GM21723 (cell line): ENCODE measurements at regions not wholly inside any gene's neighbourhood (a gene's known extent, or its start where the extent isn't known, plus 50 kb on each side); places are given as distances from the start of the nearest gene placed in this dataset.

Experiments
- ATAC-seq: cut with Tn5 transposase; IDR thresholded peaks from one replicate; pipeline ENCODE4 v1.9.1; 2021; ENCODE audit warnings: mild to moderate bottlenecking, moderate library complexity; ENCODE audit not compliant: unreplicated experiment

DNA sequence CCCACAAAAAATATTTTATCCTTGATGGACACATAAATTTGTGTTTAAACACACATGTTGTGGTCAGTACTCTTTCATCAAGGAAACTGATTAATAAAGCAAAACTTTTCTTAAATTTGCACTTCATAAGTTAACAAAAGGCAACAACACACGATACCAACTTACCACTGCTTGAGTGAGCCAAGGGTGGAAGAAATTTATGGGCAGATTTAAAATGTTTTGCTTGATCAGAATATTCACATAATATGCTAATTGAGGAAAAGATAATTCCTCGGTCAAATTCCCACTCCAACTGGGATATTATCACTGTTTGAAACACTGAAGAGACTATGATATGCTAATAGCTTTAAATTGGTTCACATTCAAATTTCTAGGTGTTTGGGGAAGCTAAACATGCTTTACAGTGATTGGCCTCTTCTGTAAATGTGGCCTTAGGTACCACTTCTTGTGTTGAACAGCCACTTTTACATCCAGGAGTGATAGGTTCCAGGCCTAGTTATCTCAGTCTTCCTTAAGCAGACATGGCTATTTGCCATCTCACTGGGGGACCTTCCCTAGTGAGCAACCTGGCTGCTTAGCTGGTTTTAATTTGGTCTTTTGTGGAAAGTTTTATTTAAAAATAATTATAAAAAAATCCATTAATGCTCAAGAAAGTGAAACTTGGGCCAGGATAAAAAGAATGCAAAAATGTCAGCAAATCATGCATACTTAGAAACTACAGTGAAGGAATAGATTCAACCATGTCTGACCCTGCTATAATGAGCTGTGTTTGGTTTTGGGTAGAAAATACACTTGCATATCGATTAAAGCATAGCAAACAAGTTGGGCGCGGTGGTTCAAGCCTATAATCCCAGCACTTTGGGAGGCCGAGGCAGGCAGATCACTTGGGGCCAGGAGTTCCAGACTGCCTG lies 221.2 kb upstream of the MAP3K7 start:
- ATAC-seq = no peak

DNA sequence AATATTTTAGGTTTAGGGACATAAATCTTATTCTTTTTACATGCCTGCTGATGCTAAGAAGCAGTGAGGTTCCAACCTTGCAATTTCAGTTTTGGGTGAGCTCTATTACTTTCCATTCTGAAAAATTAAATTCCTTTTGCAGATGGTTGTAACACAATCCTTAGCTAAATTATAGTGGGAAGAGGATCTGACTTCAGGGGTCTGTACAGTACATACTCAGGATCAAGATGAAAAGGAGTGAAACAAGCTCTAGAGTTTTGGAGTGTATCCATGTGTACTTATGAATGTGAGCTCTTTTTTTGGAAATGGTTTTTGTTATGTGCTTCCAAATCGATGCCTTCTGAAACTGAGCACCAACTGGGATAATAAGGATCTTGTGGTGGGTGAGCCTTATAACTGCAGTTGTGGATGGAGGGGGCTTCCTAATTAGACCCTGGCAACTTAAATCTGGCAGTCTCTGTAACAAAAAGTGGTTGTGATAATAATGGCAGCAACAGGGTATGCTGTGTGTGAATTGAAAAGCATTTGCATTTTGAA lies 218.8 kb upstream of the MAP3K7 start:
- no peak for ATAC-seq

DNA sequence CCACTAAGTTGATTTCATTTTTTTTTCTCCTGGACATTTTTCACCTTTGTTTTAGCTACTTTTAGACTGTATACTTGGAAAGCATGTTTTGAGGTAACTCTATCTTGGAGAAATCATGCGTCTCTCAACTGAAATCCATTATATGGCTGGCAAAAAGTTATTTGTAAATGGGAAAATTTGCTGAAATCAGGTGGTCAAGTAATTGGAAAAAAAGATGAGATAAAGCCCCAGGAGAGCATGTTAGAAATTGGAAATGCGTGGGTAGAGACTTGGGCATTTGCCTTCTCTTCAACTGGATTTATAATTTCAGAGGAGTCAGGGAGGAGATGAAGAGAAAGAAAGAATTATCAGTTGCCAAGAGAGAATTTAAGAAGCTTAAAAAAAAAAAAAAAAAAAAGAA lies 217.1 kb upstream of the MAP3K7 start:
- no peak for ATAC-seq

DNA sequence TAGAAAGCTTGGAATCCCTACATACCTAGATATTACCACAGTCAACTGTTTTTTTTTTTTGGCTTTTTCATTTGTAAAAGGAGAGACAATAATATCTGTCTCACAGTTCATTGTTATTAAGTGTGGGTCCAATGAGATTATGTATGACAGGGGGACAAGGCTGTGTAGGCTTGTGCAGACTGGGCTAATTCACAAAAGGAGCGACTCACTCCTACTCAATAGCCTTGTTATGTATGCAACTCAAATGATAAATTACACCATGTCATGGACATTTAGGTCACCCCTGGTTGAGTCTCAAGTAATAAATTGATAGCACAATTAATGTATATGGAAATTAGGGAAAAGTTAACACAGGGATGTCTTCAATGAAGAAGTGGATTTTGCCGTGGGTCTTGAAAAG lies 208.2 kb upstream of the MAP3K7 start:
- ATAC-seq = no peak

DNA sequence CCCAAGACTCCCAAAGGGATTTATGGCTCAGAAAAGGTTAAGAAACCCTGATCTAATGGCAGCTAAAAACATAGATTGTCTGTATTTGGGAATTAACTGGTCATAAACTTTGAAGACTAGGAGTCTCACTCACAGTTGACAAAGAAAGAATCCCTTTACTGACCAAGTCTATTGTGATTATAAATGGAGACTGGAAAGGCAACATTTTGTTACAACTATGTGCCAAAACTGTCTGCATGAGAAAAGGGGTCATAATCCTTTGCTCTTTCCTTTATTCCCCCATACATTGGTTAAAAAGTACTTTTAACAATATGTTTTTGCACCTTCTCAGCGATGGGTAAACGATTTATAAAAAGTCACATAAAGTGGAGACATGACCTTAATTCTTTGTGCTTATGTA lies 206.9 kb upstream of the MAP3K7 start:
- ATAC-seq = no peak

DNA sequence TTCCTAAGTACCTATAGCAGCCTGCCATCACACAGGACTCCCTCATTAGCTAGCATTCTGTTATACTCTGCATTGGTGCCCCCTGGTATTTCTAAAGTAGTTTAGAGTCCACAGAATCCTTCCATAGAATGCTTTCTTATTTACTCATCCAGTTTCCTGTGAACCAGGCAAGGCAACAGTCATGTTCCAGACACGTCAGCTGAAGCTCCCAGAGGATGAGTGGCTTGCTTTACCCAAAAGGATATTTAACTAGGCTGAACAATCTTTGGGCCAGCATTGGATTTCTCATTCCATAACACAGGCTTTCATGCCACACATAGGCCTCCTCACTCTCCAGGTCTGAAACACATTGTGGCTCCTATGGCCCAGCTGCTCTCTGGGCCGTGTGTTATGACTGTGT lies 203.8 kb upstream of the MAP3K7 start:
- no peak for ATAC-seq

DNA sequence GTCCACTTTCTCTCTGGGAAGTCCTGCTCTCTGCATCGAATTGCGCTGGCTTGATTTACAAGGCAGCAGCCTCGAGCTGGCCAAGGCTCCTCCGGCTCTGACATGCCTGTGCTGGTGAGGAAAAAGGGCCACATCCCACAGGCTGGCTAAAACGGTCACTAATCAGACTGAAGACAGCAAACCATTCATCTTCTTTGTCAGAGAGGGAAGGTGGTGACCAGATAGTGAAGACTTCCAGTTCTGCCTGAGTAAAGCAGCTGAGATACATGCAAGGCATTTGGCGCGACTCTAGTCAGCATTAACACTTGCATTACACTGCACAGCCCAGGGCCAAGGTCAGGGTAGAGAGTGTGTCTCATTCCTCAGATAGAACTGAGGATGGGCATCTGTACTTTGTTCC lies 203.2 kb upstream of the MAP3K7 start:
- no peak for ATAC-seq

DNA sequence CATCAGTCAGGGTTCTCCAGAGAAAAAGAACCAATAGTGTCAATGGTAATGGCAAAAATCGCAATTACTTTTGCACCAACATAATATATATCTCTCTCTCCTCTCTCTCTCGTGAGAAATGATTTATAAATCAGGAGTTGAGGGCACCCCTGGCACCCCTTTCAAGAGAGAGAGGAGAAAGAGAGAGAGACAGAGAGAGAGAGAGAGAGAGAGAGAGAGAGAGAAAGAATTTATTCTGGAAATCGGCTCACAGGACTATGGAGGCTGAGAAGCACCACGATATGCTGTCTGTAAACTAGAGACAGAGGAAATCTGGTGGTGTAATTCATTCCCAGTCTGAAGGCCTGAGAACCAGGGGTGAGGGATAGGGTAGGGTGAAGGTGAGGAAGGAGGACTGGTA lies 201.9 kb upstream of the MAP3K7 start:
- no peak for ATAC-seq

DNA sequence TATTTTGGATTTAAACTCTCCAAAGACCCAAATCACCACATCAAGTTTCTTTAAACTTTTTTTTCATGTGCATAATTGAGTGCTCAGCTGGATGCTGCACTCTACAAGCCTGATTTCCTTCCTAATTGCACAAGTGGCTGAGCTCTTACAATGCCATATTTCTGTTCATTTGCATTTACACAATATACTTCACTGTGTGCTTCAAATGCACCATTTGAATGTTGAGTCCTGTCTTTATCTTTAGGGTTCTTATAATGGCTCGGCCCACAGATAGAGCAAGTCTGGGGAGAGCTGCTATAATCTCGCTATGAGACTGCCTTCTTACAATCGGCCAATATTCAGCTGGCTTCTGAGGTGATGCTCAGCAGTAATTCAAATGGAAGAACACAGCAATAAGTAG lies 200.6 kb upstream of the MAP3K7 start:
- no peak for ATAC-seq

DNA sequence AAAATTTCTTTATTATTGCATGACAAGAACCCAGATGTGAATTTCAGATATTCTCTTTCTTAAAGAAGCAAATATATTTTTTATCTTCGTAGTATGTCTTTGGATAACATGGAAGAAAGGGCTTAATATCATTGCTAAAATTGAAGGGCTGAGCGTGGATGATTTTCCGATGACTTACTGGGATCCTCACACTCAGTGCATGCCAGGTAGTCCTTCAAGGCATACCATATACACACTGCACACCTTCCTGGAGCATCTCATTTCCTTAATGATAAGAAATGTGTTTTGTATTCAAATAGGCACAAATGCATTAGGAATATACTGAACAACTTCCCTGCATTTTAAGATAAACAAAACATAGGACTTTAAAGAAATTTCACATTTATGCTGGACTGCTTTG lies 193.9 kb upstream of the MAP3K7 start:
- ATAC-seq = no peak

DNA sequence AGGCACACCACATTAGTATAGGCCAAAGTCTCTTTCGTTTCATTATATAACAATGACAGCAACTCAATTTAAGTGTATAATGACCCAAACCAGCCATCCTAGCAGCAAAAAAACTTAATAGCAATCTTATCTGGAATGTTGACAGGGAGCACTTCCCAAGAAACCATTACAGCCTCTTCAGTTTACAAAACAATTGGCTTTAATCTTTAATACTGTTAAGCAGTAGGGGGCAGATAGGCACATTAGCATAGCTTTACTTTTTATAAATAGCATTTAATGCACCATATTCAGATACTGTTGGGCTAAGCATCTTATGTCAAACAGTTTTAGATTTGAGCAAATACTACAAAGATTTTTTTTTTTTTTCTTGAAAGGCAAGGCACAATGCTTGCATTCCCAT lies 193.3 kb upstream of the MAP3K7 start:
- ATAC-seq = no peak

DNA sequence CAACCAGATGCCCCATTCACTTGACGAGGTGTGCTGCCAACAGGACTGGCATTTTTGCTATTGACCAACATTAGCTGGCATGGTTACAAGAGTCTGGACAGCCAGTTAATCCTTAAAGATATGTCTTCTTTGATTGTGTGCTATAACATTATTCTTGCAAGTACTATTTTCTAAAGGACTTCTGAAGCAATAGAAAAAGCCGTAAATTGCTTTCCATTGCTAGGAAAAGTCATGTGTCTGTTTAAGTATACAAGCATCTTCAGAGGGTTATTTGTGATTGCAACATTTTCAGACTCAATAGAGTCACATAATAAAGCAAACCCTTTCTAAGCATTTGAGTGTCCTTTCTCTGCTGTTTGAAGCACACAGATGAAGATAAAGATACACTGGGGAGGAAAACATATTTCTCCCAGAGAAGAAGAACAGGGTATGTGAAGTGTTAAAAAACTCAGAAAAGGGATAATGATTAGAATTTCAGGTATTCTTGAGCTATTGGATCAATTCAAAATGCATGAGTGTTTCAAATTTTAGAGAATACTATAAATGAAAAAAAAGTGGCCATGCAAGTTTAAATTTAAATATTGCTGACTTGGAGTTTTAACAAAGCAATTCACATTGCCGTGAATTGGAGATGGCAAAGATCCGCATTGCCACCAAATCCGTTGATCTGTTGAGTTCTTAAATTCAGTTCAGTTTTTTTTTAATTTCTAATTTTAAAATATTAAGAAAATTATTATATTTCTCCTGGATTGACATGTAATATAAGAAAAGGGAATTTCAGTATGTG lies 191.7 kb upstream of the MAP3K7 start:
- ATAC-seq = no peak

DNA sequence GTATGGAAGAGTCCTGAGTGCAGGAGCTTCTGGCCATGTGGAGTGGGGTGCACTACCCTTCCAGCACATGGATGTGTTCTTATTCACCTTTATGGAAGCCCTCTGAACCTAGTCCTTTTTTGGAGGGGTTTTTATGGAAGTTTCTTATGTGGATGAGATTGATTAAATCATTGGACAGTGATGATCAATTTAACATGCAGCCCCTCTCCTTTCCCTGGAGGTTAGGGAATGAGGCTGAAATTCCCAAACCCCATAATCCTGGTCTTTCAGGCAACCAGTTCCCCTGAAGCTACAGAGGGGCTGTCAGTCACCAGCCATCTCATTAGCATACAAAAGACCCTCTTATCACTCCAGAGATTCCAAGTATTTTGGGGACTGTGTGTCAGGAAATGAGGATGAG lies 183.9 kb upstream of the MAP3K7 start:
- no peak for ATAC-seq

DNA sequence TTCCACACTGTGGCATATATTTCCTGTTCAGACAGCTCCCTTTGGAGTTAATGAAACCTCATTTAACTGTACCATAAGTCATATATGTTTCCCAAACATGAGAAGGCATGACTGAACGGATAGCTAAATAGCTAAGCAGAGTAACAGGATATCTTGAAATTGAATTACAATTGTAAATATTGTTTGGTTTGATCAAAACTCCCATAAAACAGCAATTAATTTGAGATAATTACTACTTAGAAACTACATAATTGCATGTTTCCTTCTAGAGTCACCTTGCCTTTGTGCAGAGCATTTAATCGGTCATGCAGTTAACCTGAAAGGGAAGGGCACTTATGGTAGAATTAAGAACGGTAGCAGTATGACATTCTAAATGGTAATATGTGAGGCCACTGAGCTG lies 179.0 kb upstream of the MAP3K7 start:
- ATAC-seq = no peak

DNA sequence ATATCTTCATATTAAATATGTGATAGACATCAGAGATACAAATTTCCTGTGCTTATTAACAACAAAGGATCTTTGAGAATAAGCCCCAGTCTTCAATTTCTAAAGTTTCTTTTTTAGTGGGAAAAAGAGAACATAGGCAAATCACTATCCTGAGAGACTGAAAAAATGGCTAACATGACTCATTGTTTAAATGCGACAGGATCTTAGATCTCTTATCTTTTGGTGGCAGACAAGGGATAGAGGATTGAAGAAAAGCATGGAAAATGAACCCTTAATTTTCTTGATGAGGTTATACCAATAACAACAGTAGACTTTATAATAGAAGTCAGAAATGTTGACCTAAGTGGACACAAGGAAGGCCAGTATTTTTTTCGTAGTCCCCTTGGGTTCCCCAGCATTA lies 178.6 kb upstream of the MAP3K7 start:
- no peak for ATAC-seq

DNA sequence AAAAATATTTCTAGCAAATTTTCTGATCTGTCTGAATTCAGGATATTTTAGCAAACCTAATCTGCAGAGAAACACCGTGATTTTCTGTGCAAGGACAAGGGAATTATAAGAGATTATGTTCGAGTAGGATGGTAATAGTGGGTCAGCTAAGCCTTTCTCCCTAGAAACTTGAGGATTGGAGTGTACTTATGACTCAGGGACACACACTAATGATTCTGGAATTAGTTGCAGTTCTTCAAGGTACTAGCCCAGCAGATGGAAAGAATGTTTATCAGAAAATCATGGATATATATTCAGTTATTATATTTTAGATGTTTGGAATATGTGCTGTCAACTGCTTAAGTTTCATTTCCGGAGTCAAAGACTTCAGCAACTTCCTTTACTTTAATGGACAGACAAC lies 177.1 kb upstream of the MAP3K7 start:
- no peak for ATAC-seq

DNA sequence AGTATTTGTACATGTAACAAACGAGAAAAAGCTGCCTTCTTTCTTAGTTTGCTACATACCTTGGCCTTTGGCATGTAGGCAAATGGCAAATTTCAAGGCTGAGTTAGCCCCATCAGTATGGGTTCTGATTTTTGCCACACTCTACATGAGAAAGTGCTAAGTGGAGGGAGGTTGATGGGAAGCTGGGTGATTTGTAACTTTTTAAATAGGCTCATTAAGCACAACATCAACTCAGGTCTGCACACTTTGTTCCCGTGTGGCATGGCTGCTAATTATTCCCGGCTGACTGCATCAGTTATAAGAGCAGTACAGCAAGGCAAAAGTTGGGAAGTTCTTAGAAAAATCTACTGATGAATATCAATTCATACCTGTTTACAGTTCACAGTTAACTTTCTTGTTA lies 172.8 kb upstream of the MAP3K7 start:
- no peak for ATAC-seq

DNA sequence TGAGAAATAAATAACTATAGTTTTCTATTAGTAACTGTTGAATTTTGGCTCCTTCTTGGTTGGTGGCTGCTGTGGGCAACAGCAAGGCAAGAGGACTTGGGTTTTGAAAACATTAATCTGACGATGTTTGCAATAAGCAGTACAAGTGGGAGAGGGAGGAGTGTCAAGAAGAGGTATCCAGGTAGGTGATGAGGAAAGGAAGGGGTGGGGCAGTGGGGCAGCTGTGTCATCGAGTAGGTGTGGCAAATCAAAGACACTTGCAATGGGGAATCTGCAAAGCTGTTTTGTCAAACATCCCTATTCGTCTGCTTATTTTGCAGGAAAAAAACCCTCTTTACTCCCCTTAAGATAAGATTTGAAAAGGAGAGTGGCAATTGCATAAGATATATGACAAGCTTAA lies 171.9 kb upstream of the MAP3K7 start:
- no peak for ATAC-seq

DNA sequence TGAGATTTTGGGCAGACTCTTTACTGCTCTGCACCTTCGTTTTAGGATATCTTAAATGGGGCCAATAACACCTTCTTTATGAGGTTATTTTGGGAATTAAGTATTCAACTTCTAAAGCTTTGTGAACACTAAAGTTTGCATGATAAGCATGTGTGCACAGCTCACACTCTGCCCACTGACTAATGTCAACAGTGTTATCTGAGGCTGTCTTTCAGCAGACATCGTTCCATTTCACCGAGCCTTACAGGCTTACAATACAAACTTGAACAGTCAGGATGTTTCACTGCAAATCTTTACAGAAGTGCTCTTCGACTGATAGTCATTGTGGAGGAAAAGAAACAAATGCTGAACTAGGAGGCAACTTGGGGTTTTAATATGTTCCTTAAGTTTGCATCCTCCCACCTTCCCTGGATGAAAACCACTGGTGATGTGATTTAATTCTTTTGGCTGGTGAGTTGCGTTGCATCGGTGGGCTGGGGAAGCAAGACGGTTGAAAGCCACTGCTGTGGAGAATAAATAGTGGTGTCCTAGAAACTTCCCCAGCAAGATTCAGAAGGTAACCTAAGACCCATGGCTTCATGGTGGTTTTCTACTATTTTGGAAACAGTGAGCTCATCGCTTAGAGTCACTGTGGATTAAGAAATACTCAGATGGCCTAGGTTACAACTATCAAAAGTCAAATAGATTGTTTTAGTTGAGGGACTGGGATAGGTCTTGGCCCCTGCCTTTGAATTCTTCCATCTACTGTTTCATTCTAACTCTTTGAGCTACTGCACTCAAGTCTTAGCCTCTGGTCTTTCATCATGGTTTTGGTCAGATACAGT lies 167.2 kb upstream of the MAP3K7 start:
- ATAC-seq = no peak

DNA sequence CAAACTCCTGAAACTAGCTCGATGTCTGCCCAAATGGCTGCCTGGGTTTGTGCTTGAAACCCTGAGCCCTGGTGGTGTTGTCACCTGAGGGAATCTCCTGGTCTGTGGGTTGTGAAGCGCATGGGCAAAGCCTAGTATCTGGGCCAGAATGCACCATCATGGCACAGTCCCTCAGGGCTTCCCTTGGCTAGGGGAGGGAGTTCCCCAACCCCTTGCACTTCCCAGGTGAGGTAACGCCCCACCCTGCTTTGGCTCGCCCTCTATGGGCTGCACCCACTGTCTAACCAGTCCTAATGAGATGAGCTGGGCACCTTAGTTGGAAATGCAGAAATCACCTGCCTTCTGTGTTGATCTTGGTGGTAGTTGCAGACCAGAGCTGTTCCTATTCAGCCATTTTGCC lies 152.9 kb upstream of the MAP3K7 start:
- ATAC-seq = no peak

DNA sequence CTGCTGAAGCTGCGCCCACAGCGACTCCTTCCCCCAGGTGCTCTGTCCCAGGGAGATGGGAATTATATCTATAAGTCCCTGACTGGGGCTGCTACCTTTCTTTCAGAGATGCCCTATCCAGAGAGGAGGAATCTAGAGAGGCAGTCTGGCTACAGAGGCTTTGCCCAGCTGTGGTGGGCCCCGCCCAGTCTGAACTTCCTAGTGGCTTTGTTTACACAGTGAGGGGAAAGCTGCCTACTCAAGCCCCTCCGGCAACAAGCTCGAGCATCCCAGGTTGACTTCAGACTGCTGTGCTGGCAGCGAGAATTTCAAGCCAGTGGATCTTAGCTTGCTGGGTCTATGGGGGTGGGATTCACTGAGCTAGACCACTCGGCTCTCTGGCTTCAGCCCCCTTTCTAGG lies 152.5 kb upstream of the MAP3K7 start:
- ATAC-seq = no peak
